Duodenal mucosa (tissue), 2 donors: ENCODE measurements at regions not wholly inside any gene's neighbourhood (a gene's known extent, or its start where the extent isn't known, plus 50 kb on each side); places are given as distances from the start of the nearest gene placed in this dataset.

ENCODE experiments used
- H3K27ac ChIP-seq: one replicate; pipeline ENCODE4 v1.7.0; 2013; ENCODE audit warnings: low read depth, low read length
- H3K27me3 ChIP-seq, 2 donors: one replicate each; pipeline ENCODE4 v1.7.0; 2013; ENCODE audit warnings: low read length in 2 of 2, control low read depth in 1 of 2; ENCODE audit not compliant: insufficient read depth in 2 of 2, control insufficient read depth in 1 of 2
- H3K36me3 ChIP-seq, 2 donors: one replicate each; pipeline ENCODE4 v1.7.0; 2013; ENCODE audit warnings: low read length in 2 of 2, control low read depth in 1 of 2; ENCODE audit not compliant: insufficient read depth in 2 of 2, control insufficient read depth in 1 of 2
- H3K4me1 ChIP-seq, 2 donors: one replicate each; pipeline ENCODE4 v1.7.0; 2013; ENCODE audit warnings: low read length in 2 of 2, control low read depth in 1 of 2; ENCODE audit not compliant: insufficient read depth in 2 of 2, control insufficient read depth in 1 of 2
- H3K4me3 ChIP-seq, 2 donors: one replicate each; pipeline ENCODE4 v1.7.0; 2013; ENCODE audit warnings: low read length in 2 of 2, low read depth in 1 of 2
- H3K9ac ChIP-seq, 2 donors: one replicate each; pipeline ENCODE4 v1.7.0; 2013; ENCODE audit warnings: low read length in 2 of 2, low read depth in 1 of 2
- H3K9me3 ChIP-seq, 2 donors: one replicate each; pipeline ENCODE4 v1.7.0; 2013; ENCODE audit warnings: low read length in 2 of 2, control low read depth in 1 of 2; ENCODE audit not compliant: control insufficient read depth in 1 of 2

DNA sequence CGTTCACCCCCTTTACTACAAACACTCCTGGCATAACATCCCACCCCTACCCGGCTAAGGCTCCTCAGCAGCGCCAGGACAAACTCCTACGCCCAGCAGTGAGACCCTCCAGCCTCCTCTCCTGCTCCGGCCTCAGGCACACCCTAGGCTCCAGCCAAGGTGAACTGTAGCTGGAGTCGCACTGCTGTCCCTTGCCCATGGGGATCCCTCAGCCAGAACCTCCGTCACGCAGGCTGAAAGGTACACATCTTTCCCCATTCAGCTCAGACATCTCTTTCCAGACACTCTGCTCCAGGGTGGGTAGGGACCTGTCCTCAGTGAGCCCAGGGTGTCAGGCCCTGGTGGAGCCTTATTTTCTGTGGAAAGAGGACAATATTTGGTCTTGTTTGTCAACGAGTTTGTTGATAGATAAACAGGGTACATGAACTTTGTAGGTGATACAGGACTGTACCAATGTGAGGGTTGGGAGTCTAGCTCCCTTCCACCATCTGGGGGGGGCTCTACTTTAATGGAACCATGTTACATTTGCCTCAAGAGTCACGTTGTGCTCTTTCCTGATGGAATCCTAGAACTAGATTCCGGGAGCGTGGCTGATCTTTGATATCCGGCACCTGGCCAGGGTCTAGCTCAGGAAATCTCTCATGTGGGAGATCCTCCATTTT is 56.5 kb upstream of the SSBP3 start:
- H3K36me3 ChIP-seq: no peaks in the 10 kb centered on the region
- peaks cover 21 to 24% of the 10 kb centered on the region in 2 donors for H3K4me1 ChIP-seq
- H3K9ac ChIP-seq: no peak overlapping the region
- no peaks in the 10 kb centered on the region for H3K9me3 ChIP-seq
- no peaks in the 10 kb centered on the region for H3K27me3 ChIP-seq
- H3K4me3 ChIP-seq: no peak overlapping the region
- H3K27ac ChIP-seq: no peak overlapping the region

DNA sequence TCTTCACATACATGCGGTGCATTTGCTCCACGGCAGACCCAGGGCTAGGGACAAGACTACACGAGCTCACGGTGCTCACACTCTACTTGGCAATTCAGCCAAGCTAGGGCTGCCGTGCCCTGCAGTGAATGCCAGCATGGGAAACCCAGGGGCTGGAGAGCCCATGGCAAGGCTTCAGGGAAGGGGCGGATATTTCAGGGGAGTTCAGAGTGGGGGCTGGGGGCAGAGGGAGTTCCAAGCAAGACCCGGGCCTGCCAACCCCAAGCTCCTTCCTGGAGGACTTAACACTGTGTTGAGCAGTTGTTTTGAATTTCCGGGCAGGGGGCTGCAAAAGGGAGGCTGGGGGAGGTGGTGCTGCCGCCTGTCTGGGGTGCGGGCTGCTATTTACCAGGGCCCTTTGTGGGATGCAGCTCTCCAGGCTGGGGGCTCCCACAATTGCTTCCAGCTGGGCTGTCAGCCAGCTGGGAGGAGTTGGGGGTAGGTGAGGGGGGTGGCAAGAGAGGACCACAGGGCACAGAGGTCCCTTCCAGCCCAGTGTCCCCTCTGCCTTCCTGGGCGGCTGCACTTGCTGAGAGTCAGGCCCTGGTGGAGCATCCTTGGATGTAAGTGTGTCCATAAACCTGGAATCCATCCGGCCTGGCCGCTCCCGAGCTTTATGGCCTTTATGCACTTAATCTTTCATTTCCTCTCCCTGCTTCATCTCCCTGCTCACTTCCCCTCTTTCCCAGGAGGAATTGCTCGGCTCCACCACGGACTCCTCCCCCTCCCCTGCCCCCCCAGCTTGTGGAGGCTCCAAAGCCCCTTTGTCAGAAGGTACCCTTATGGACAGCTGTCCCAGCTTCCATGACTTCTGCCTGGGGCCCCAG is 55.8 kb upstream of the SSBP3 start:
- no peaks in the 10 kb centered on the region for H3K9me3 ChIP-seq
- no peaks in the 10 kb centered on the region for H3K36me3 ChIP-seq
- no peak overlapping the region for H3K4me3 ChIP-seq
- H3K27ac ChIP-seq: no peak overlapping the region
- H3K9ac ChIP-seq: no peak overlapping the region
- H3K4me1 ChIP-seq: peaks cover 21 to 24% of the 10 kb centered on the region in 2 donors
- H3K27me3 ChIP-seq: no peaks in the 10 kb centered on the region

DNA sequence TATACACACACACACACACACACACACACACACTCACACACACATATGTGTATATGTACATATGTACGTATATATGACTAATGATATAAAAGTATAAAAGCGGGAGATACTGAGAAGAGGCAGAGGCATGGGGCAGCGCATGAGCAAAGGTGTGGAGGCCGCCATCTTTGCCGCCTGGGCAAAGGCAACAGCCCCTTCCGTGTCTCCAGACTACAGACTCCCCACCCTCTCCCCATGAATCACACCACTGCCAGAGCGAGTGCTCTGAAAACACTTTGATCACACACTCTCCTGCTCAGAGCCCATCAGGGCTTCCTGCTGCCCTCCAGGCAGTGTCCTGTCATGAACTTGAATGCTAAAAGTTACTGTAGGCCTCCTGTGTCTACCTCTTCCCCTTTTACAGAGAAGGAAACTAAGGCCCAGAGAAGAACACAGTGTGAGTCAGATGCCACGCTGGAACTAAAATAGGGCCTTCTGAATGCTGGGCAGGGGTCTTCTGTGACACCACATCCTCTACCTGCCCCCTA is 54.7 kb upstream of the SSBP3 start:
- H3K36me3 ChIP-seq: no peaks in the 10 kb centered on the region
- no peak overlapping the region for H3K4me3 ChIP-seq
- no peaks in the 10 kb centered on the region for H3K9me3 ChIP-seq
- H3K27ac ChIP-seq: no peak overlapping the region
- peaks cover 21 to 24% of the 10 kb centered on the region in 2 donors for H3K4me1 ChIP-seq
- no peaks in the 10 kb centered on the region for H3K27me3 ChIP-seq
- no peak overlapping the region for H3K9ac ChIP-seq

DNA sequence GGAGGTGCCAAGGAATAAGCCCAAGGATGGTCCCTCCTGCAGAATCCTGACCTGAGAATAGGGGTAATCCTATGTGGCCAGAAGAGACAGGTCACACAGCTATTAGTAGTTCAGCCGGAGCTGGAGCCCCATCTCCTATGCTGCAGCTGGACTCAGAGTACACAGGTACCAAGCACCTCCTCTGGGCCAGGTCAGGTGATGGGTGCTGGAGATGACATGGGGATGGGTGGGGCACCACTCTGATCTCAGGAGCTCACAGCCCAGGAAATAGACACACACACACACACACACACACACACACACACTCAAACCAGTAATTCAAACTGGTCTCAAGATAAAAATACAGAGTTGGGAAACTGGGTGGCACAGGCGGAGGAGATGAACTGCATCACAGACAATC is 54.2 kb upstream of the SSBP3 start:
- no peaks in the 10 kb centered on the region for H3K36me3 ChIP-seq
- no peak overlapping the region for H3K4me3 ChIP-seq
- H3K9me3 ChIP-seq: no peaks in the 10 kb centered on the region
- no peaks in the 10 kb centered on the region for H3K27me3 ChIP-seq
- no peak overlapping the region for H3K27ac ChIP-seq
- H3K9ac ChIP-seq: no peak overlapping the region
- peaks cover 21 to 24% of the 10 kb centered on the region in 2 donors for H3K4me1 ChIP-seq

DNA sequence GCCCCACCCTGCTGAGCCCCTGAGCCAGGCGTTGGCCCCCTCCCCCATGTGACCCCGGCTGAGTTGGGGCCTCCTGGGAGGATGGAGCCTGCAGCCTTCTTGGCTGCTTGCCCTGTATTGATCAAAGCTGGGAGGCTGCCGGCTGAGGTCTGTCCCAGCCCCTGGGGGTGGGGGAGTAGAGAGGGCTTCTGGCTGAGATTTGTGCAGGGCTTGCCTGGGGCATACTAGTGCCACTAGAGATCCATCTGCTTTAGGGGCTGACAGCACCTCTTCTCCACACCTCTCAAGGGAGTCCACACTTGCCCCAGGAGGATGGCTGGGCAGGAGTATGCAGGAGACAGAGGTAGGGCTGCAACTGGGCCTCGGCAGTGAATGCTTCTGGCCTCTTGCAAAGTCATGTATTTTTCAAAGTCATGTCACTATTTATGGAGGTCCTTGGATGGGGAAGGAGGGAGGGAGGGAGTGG is 53.6 kb upstream of the SSBP3 start:
- Histone ChIP-seq H3K9me3 (no peaks in the 10 kb centered on the region), H3K36me3 (no peaks in the 10 kb centered on the region), H3K27ac (no peak overlapping the region), H3K4me1 (peaks cover 18 to 22% of the 10 kb centered on the region in 2 donors), H3K4me3 (no peak overlapping the region), H3K9ac (no peak overlapping the region), H3K27me3 (no peaks in the 10 kb centered on the region)

DNA sequence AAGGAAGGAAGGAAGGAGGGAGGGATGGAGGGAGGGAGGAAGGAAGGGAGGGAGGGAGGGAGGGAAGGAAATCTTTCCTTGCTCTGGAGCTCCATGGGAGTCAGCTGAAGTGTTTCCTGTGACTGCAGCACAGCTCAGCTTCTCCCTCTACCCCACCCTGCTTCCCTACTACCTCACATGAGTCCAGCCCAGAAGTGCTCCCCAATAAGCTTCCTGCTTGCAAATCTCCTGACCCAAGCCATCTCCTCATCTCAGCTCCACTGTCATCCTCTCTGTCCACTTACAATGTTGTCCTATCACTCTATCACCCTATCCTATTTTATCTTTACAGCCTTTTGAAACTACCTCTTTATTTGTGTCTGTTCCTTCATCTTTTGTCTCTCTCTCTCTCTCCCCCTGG is 52.9 kb upstream of the SSBP3 start:
- Histone ChIP-seq H3K27ac (no peak overlapping the region), H3K9ac (no peak overlapping the region), H3K9me3 (no peaks in the 10 kb centered on the region), H3K36me3 (no peaks in the 10 kb centered on the region), H3K4me3 (no peak overlapping the region), H3K27me3 (no peaks in the 10 kb centered on the region), H3K4me1 (peaks cover 11 to 15% of the 10 kb centered on the region in 2 donors)

DNA sequence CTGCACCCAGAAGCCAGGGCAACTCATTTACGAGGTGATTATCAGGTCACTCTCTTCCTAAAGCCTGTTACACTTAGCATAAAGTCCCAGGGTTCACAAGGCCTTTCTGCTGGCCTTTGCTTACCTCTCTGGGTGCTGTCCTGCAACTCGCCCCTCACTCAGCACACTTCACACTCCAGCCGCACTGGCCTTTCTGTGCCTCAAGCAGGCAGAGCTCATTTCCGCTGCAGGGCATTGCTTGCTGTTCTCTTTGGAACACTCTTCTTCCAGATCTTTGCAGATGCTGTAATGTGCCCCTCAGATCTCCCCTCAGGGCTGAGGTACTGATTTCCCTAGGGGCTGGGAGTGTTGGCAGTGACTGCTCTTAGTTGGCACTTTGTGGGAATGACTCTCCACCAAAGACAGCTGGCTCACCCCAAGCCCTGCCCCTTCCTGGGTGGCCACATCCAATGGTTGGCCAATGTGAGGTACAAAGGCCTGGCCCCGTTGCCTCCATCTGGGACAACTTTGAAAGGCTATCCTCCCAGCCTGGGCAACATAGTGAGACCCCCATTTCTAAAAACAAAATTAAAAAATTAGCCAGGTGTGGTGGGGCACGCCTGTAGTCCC is 50.8 kb upstream of the SSBP3 start:
- H3K27me3 ChIP-seq: no peaks in the 10 kb centered on the region
- H3K36me3 ChIP-seq: no peaks in the 10 kb centered on the region
- H3K27ac ChIP-seq: no peak overlapping the region
- H3K9me3 ChIP-seq: no peaks in the 10 kb centered on the region
- H3K9ac ChIP-seq: no peak overlapping the region
- no peak overlapping the region for H3K4me3 ChIP-seq
- peaks cover 0 to under 1% of the 10 kb centered on the region in 2 donors for H3K4me1 ChIP-seq

DNA sequence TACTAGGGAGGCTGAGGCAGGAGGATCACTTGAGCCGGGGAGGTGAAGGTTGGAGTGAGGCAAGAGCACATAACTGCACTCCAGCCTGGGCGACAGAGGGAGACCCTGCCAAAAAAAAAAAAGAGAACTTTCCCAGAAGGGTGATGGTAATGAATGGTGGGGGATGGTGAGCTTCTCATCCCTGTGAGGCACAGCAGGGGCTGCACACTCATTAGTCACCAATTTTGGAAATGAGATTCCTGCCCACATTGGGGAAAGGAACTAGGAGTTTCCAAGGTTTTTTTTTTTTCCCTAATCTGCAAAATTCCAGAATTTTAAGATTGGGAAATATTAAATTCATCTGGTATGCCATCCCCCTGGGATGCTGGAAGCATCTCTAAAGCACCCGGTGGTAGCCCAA is 50.2 kb upstream of the SSBP3 start:
- Histone ChIP-seq H3K27me3 (no peaks in the 10 kb centered on the region), H3K4me1 (no peaks in the 10 kb centered on the region), H3K36me3 (no peaks in the 10 kb centered on the region), H3K27ac (no peak overlapping the region), H3K4me3 (no peak overlapping the region), H3K9me3 (no peaks in the 10 kb centered on the region), H3K9ac (no peak overlapping the region)
